HUDEP-2 (cell line): ENCODE measurements at regions not wholly inside any gene's neighbourhood (a gene's known extent, or its start where the extent isn't known, plus 50 kb on each side); places are given as distances from the start of the nearest gene placed in this dataset.

ENCODE experiments used
- DNase-seq, 76 experiments: peaks; one replicate each; lab custom pipeline; 2025; ENCODE audit not compliant: unreplicated experiment in 76 of 76; lab: John Stamatoyannopoulos, UW

DNA sequence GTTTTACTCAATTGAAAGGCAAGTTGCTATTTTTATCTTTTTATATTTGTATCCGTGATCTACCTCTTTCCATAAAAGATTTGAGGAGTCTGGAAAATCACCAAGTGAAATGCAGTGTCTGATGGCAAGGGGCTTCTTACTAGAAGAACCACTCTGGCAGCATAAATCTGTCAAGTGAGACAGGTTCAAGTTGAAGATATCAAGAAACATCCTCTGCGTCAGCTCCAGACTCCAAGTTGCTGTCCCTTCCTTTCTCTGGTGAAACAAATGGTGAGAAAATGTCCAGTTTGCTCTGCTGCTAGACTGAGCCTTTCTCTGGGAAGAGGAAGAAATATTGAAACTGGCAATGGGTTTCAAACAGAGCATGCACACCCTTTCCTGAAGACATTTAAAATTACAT lies 411.2 kb downstream of the PLPP3 start:
- DNase-seq: no peak

DNA sequence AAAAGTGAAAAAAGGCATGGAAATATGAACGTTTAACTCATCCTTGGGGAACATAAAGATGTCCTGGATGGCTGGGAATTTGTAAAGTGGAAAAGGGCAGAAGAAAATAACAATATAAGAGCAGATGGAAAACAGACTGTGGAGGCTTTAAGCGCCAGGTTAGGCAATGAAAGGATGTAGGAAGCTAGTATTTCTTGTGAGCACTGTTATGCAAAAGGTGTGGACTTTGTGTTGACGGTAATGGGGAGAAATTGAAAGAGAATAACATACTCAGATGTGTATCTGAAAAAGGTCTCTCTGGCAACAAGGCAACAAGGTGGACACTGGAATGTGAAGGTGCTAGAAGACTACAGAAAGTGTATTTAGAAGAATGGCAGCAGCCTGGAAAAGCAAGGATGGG lies 411.8 kb downstream of the PLPP3 start:
- DNase-seq: no peak

DNA sequence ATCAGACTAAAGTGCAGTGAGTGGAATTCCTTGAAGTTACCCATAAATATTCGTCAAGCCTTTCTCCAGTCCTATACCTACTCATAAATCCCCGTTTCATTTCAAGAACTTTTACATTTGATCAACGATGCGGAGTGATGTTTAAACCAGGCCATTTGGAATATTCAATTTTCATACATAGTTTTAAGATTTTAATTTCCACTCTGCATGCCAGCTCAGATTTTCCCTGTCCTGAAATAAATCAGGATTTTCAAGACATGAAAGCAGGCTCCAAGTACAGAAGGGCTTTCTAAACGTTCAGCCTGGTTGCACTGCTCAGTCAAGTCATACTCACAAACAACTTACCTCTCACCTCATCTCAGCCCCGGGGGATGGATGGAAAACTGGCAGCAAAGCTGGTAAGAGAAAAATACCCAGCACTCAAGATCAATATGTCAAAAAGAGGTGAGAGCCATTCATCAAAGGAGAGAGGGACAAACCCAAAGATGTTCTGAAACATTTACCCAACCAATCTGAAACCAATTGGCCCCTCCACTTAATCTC lies 418.5 kb downstream of the PLPP3 start:
- DNase-seq: no peak

DNA sequence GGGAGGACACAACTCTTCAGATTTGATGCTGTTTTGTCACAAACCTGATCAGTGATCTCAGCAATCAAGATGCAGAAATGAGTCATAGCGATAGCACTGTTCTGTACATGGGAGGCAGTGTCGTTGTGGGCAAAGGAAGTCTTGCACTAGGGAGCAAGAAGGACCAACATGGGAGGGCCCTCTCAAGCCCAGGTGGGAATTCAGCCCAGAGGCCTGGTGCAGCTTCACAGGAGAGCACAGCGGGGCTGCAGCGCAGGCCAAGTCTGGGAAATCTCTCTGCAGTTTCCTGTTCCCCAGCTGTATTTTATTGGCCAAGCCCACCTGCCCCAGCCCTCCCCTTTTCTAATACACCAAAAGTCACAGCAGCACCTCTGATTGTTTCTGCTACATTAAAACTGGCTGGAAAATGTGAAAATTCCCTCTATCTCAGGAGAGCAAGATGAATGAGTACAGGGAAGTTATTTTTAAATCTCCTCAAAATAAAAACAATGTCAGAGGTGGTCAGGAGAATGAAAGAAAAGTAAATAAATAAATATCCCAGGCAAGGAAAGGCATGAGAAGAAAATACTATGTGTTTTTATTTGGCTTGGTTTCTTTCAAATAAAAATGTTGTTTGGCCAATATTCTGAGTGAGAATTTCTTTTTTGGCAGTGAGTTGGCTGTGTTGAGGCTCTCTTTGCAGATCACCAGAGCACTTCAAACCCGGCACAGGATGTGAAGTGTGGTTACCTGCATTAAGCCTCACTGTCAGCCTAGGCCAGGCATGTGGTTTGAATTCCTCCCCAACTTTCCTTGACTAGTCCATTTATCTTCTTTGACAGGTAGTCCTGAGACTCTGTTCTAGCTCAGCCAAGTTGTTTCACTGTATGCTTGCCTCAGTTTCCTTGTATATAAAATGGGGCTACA lies 422.1 kb downstream of the PLPP3 start:
- DNase-seq: no peak

DNA sequence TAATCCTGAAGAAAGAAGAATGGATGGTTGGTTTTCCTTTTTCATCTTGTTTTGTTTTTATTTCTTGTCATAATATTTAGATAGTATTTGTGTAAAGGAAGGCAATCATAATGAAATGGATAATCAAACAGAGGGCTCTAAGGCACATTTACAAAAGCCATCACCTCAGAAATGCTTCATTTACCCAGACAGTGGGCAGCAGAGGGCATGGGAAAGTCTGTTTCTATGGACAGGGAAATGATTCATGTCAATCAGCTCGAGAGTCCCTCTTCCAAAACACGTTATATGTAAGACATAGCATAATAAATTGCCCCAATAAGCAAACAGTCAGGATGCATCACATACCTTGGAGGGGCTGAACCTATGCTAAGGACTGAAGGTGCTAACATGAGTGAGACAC lies 426.1 kb downstream of the PLPP3 start:
- DNase-seq: no peak

DNA sequence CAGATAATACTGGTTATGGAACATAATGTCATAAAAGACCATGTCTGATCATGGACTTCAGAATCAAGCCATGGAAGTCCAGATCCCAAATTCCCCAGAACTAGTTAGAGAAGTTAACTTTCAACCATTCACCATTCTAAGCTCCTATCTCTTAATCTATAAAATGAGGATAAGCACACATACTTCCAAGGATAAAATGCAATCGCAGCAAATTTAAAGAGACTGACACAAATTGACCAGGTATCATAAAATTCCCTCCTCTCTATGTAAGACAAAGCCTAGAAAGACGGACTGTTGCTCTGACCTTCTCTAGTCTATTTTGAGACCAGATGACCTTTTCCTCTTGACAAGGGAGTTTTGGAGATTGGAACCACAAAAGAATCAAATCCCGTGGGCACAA lies 426.7 kb downstream of the PLPP3 start:
- DNase-seq: no peak

DNA sequence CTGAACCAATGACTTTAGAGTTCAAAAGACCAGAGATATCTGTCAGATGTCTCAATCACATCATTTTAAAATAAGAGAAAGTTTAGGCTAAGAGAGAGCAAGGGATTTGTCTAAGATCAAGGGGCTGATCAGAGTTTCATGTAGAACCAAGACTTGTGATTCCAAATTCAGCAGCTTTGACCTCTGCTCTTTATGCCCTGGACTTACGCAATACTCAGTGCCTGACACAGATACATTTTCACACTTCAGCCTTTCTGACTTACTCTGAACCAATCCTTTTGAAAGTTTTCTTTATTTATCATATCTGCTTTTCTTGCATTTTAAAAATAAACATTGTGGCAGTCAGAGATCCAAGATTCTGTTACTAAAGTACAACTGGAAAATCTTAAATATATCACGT lies 428.0 kb downstream of the PLPP3 start:
- no peak for DNase-seq

DNA sequence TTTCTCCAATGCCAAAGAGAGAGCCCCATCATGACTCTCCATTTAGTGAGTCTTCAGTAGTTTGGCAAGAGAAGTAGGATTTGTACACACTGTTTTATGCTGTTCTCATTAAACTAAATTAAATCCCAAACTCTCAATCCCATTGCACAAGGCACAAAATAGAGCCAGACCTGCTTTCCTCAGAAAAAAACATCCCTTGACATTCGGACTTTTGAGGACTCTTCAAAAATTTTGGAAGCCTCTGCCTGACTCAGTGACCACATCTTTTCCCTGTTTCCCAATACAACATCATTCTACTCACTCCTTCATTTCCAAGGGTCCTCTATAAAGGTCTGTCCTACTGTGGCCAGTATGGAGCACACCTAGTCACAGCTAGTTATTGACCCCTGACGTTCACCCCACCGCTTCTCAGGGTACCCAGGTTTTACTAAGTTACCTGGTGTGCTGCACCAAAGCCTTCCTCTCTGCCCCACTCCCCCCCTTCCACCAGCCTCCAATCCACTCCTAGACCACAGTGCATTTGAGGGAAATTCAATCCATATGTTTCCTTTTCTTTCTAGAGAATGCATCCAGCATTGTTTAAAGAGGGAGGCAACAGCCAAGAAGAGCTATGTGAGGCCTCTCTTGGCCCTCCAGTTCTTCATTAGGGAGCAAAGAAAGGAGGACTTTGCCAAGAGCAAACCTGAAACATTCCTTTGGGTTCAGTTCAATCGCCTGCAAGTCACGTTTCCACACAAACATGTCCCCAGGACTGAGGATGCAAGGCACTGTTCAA lies 428.7 kb downstream of the PLPP3 start:
- DNase-seq: no peak

DNA sequence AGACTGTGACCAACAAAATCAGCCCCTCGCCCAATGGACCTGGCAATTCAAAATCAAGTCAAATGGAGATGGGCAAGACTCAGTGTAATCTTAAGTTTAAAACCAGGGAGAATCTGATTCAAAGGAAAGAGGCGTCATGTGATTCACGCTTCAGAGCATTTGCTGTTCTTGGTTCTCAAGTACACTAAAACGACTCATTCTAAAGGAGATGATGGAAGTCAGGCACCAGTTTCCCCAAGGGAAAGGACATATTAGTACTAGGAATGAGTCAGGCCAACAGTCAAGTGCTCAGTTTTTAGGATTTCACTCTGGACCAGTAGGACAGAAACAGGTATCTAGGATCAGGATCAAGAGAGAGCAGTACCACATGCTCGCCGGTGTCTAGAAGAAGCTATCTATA lies 429.6 kb downstream of the PLPP3 start:
- DNase-seq: no peak

DNA sequence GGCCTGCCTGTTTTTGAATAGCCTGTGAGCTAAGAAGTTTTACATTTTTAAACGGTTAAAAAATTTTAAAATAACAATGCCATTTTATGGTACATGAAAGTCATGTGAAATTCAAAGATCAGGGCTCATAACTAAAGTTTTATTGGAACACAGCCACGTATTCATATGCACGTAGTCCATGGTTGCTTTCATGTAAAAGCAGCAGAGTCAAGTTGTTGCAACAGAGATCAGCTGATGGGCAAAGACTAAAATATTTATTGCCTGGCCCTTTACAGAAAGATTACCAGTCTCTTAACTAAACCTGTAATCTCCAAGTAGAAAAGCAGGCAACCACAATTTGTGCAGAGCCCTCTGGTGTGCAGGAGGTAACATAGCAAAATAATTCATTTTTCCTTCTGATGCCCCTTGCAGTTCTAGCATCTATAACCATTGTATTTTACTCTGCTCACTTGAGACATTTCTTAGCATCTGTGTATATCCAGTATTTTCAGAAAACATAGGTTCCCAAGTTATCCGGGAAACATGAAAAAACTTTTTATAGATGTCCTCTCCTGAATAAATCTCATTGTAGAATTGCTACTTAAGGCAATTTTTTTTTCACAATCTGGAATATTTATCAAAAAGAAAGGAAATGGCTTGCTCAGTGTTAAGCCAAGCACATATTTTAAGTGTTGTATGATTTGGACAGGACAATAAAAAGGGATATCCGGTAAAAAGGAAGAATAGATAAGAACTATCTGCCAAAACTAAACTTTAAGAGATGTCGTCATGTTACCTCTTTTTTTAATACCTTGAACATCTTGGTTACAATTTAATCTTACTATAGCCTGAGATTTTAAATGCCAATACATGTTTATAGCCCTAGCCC lies 430.8 kb downstream of the PLPP3 start:
- DNase-seq: no peak

DNA sequence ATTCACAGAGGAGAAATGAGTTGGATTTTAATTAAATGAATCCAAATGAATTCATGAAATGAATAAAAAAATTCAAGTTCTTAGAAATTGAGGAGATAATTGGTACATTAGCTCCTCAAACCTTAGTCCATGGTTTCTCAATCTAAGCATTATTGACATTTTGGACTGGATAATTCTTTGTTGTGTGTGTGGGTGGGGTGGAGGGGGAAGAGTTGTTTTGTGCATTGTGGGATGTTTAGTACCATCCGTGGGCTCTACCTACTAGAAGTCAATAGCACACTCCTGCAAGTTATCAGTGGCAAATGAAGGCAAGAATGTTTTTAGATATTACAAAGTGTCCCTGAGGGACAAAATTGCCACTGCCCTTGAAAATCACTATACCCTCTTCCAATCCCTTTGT lies 431.9 kb downstream of the PLPP3 start:
- no peak for DNase-seq

DNA sequence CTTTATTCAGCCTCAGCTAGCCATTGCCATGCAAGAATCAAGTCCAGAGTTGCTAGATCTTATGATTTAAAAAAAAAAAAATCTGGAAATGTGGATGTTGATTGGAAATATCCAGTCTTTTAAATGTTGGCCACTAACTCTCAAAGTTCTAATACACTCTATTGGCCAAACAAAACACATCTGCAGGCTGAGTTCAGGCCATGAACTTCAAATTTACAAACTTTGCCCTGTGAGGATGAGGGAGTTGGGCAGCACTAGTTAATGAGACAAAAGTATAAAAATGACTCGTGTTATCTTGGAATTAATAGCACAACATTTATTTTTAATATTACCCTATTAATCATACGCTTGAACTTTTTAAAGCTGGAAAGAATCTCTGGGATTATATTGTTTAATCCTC lies 432.3 kb downstream of the PLPP3 start:
- no peak for DNase-seq

DNA sequence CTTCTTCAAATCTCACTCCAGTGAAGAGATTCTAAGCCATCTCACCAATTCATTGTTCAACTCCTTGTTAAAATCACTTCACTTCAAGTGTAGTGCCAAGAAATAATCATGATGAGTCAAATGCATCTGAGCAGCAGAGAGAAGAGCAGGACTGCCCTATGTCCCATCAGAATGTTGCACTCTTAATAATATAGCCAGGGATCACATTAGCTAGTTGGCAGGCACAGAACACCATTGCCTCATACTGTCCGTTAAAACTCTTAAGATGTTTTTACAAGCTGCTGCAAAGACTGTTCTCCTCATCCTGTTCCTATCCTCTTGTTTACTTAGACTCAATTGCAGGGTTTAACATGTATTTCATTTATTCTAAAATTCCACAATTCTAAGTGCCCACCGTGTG lies 432.9 kb downstream of the PLPP3 start:
- DNase-seq: no peak

DNA sequence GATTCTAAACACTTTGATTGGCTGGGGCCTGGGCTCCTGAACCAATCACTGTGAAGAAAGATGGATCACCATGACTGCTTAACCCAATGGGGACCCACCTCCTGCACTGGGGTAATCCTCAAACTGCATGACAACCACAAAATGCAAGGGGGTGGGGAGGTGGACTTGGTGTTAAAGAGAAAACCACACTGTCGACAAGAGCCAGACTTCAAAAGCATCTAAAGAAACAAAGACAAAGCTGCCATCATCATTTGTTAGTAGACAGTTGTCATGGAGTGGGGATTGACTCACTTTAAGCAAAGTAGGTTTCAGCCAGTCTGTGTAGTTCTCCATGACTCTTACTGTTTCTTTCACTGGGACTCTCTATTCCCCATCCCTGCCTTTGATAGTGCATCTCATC lies 433.8 kb downstream of the PLPP3 start:
- DNase-seq: no peak

DNA sequence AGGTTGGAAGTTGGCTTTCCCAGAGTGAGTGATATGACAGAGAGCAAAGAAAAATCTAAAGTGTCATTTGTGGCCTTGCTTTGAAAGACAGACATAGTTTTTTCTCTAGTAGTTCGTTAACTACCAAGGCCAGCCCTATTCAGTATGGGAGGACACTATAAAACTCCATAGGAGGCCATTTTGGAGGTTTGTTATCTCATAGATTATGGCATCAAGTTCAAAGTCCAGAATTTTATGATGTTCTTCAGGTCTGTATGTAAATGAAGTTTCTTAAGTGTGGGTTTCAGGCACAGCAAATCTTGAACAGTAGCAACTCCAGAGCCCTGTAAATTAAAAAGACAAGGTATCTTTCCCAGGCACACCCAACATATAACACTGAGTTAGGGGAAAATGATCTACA lies 437.1 kb downstream of the PLPP3 start:
- no peak for DNase-seq

DNA sequence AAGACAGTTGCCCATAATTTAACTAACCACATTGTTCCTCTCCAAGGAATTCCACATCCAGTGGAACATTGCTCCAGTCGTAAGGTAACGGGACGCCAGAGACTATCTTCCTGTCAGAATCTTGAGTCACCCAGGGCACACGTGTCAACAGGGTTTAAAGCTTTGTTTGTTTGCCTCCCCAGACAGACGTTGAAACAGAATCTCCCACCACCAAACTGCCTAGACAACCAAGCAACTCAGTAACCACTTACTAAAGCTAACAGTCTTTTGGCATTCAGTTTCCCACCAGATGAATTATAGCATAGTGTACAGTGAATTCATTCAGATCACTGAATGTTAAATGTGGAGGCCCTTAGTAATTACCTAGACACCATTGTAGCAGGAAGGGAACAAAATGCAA lies 439.5 kb downstream of the PLPP3 start:
- no peak for DNase-seq

DNA sequence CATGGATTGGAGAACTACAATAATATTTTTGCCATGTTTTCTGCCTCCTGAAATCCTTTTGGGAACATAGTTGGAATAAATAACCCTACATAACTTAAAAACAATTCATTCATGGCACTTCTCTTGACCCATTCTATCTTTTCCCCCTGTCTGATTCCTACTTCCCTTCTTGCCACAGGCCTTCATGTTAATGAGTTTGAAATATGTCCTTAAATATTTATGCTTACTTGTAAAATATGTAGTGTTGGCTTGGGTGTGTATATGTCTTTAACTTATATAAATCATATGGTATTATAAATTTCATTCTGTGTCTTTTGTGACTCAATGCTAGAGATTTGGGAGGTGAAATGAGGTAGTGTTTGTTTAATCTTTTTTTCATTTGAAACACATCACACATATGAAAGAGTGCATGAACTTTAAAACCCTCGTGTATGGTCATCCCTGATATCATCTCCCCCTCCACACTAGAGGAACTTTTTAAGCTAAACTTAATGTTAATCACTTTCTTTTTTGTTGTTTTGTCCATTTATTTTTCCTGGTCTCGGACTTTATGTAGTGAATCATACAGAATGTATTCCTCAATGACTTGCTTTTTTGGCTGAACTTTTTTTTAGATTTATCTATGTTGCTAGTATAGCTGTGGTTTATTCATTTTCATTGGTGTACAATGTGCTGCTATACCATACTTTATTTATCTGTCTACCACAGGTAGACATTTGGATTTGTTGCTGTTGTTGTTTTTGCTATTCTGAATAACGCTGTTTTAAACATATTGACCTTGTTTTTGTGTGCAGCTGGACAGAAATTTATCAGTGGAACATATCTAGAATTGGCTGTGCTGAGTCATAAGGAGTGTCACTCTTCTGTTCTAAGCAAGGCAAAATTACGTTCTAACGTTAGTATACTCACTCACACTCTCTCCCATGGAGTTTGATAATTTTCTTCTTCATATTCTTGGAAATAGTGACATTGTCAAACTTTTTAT lies 441.6 kb downstream of the PLPP3 start:
- peak in 26 of 76 experiments; percentile 1 to 63 (median 25) for DNase-seq

DNA sequence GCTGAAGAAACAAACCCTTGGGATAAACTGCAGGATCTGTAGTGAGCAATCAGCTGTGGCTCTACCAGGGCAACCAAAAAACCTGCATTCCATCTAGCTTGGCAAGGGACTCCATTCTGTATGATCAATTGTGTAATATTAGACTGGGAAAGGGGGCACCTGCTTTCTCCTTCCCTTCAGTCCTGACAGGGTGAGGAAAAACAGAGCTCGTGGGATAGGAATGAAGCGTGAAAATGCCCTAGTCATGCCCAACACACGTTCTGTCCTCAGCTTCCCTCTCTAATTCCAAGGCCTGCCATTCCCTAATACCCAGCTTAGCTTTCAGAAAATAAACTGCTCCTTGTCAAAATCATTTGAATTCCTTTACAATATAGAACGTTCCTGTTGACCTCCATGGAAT lies 442.3 kb downstream of the PLPP3 start:
- no peak for DNase-seq

DNA sequence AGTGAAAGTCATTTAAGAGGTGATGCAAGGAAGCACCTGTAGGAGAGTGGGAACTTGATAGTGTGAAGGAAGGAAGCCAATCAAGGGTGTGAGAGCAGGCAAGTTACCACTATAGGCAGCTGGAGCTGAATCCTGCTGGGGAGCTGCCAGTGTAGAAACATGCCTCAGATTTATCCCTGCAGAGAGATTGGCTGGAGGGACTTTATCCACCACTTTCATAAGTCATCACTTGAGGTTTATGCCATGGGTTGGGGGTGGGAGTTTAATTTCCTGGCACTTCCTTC lies 443.6 kb downstream of the PLPP3 start:
- DNase-seq: no peak
